IMR-90 (cell line): ENCODE measurements at regions not wholly inside any gene's neighbourhood (a gene's known extent, or its start where the extent isn't known, plus 50 kb on each side); places are given as distances from the start of the nearest gene placed in this dataset.
"Not testable (repeated sequence)": the region's sequence is repeated elsewhere in the genome, so short reads cannot be mapped to it uniquely, and the experiment has no call there.

ENCODE experiments used
- ATAC-seq: fragments of 200-7000 bp; cut with Tn5 transposase; 2 replicates; pipeline ENCODE4 v1.9.1; 2020; ENCODE audit warnings: low read depth, mild to moderate bottlenecking, moderate library complexity
- BruUV-seq: library from RNA; stranded (reverse); fragments of 400-500 nt; replicated peaks from 2 replicates; lab custom pipeline; 2021; lab: Mats Ljungman, UMichigan
- CTCF ChIA-PET: fragments of 300-600 bp; formaldehyde crosslinking; extraction: SDS; loops from one replicate; lab custom pipeline; 2021; ENCODE audit warnings: antibody characterized with exemption; lab: Yijun Ruan, JAX
- POLR2A ChIA-PET: fragments of 300-600 bp; sonication (Branson Sonifier 250); formaldehyde crosslinking; loops from one replicate; lab custom pipeline; 2022; ENCODE audit warnings: antibody characterized with exemption; ENCODE audit not compliant: unreplicated experiment; lab: Charles Lee
- DNase-seq: peaks from one replicate; pipeline ENCODE4 v3.0.0; 2013
- H2AFZ ChIP-seq: replicated peaks from 2 replicates; pipeline ENCODE3; 2013; ENCODE audit warnings: low read length, mild to moderate bottlenecking; ENCODE audit not compliant: poor library complexity
- H2AK5ac ChIP-seq: 2 replicates; pipeline ENCODE4 v1.6.1; 2013; ENCODE audit warnings: low read depth, low read length, inconsistent platforms
- H2AK9ac ChIP-seq: replicated peaks from 2 replicates; pipeline ENCODE3; 2013; ENCODE audit warnings: mild to moderate bottlenecking, low read depth, low read length, moderate library complexity; ENCODE audit not compliant: poor library complexity
- H2BK120ac ChIP-seq: 2 replicates; pipeline ENCODE4 v1.6.1; 2013; ENCODE audit warnings: low read depth, low read length, inconsistent platforms
- H2BK15ac ChIP-seq: 3 replicates; pipeline ENCODE4 v1.6.1; 2013; ENCODE audit warnings: low read depth, low read length, inconsistent platforms
- H2BK20ac ChIP-seq: 2 replicates; pipeline ENCODE4 v1.6.1; 2013; ENCODE audit warnings: low read depth, mild to moderate bottlenecking, inconsistent platforms, low read length, moderate library complexity
- H2BK5ac ChIP-seq: 2 replicates; pipeline ENCODE4 v1.6.1; 2013; ENCODE audit warnings: mild to moderate bottlenecking, low read depth, low read length, inconsistent platforms; ENCODE audit not compliant: poor library complexity, severe bottlenecking
- H3K14ac ChIP-seq: replicated peaks from 2 replicates; pipeline ENCODE4 v1.6.1; 2013; ENCODE audit warnings: low read depth, low read length, inconsistent platforms
- H3K18ac ChIP-seq: 2 replicates; pipeline ENCODE4 v1.6.1; 2013; ENCODE audit warnings: low read depth, low read length, control low read depth
- H3K23ac ChIP-seq: 2 replicates; pipeline ENCODE4 v1.6.1; 2013; ENCODE audit warnings: low read depth, low read length, inconsistent platforms
- H3K27ac ChIP-seq: 2 replicates; pipeline ENCODE4 v1.5.1; 2013; ENCODE audit warnings: mild to moderate bottlenecking, control low read depth, low read length; ENCODE audit not compliant: insufficient read depth
- H3K27me3 ChIP-seq: 2 replicates; pipeline ENCODE4 v1.6.1; 2013; ENCODE audit warnings: low read length; ENCODE audit not compliant: control insufficient read depth, insufficient read depth
- H3K36me3 ChIP-seq: 2 replicates; pipeline ENCODE4 v1.6.1; 2013; ENCODE audit warnings: low read length, mixed read lengths; ENCODE audit not compliant: control insufficient read depth, insufficient read depth
- H3K4ac ChIP-seq: 2 replicates; pipeline ENCODE4 v1.6.1; 2013; ENCODE audit warnings: low read depth, low read length, inconsistent platforms
- H3K4me1 ChIP-seq: 2 replicates; pipeline ENCODE4 v1.6.1; 2013; ENCODE audit warnings: low read length, mixed read lengths; ENCODE audit not compliant: control insufficient read depth, insufficient read depth
- H3K4me2 ChIP-seq: 2 replicates; pipeline ENCODE4 v1.6.1; 2013; ENCODE audit warnings: low read depth, mild to moderate bottlenecking, control low read depth, low read length, moderate library complexity
- H3K4me3 ChIP-seq: 2 replicates; pipeline ENCODE4 v1.5.1; 2013; ENCODE audit warnings: low read depth, mild to moderate bottlenecking, control low read depth, low read length, moderate library complexity; ENCODE audit not compliant: insufficient read depth
- H3K56ac ChIP-seq: 2 replicates; pipeline ENCODE4 v1.6.1; 2013; ENCODE audit warnings: low read length, inconsistent platforms; ENCODE audit not compliant: insufficient read depth; ENCODE audit errors: extremely low read depth
- H3K79me1 ChIP-seq, 2 experiments: 2 replicates each; pipeline ENCODE4 v1.6.1; 2013; ENCODE audit warnings: low read length in 2 of 2, inconsistent platforms in 1 of 2, low read depth in 1 of 2
- H3K9ac ChIP-seq: 2 replicates; pipeline ENCODE4 v1.6.1; 2013; ENCODE audit warnings: low read depth, low read length, control low read depth
- H3K9me1 ChIP-seq: 2 replicates; pipeline ENCODE4 v1.6.1; 2013; ENCODE audit warnings: low read length, inconsistent platforms; ENCODE audit not compliant: insufficient read depth
- H3K9me3 ChIP-seq: 2 replicates; pipeline ENCODE4 v1.6.1; 2013; ENCODE audit warnings: low read length; ENCODE audit not compliant: control insufficient read depth, insufficient read depth
- H4K20me1 ChIP-seq: 2 replicates; pipeline ENCODE4 v1.6.1; 2013; ENCODE audit warnings: low read length, inconsistent platforms; ENCODE audit not compliant: insufficient read depth
- H4K5ac ChIP-seq: 2 replicates; pipeline ENCODE4 v1.6.1; 2013; ENCODE audit warnings: mild to moderate bottlenecking, low read depth, low read length, control low read depth
- H4K8ac ChIP-seq, 2 experiments: 2 replicates each; pipeline ENCODE4 v1.6.1; 2013; ENCODE audit warnings: low read depth in 2 of 2, low read length in 2 of 2, control low read depth in 1 of 2, inconsistent platforms in 1 of 2
- H4K91ac ChIP-seq: 2 replicates; pipeline ENCODE4 v1.6.1; 2013; ENCODE audit warnings: low read depth, low read length, inconsistent platforms; ENCODE audit not compliant: insufficient read depth
- whole genome bisulfite sequencing, 2 experiments: methylation state at CpG; one replicate each; pipeline versions ENCODE4 v1.1.5 to v1.1.7; 2013; ENCODE audit warnings: missing lambda C conversion rate in 2 of 2; ENCODE audit not compliant: insufficient read length in 1 of 2; ENCODE audit errors: extremely low coverage in 2 of 2; 5-methylcytosine and 5-hydroxymethylcytosine counted together
- dilution Hi-C: fragments of 300-500 bp; cut with HindIII; formaldehyde crosslinking; loops from one replicate; pipeline ENCODE4 v1.14.3; 2018; ENCODE audit warnings: low sequenced_read_pairs; ENCODE audit not compliant: unreplicated experiment
- in situ Hi-C: fragments of 300-500 bp; cut with MboI; formaldehyde crosslinking; loops from 3 replicates; pipeline ENCODE4 v1.14.3; 2019; ENCODE audit warnings: low sequenced_read_pairs, inconsistent platforms, mixed read lengths
- intact Hi-C: fragments of 100-400 bp; cut with micrococcal nuclease; formaldehyde crosslinking; loops from 2 replicates; pipeline ENCODE4 v1.10.0; 2022

- H3K9me1 ChIP-seq, H2AK5ac ChIP-seq, H3K79me1 ChIP-seq, H3K56ac ChIP-seq, intact Hi-C loops, in situ Hi-C loops, DNase-seq, dilution Hi-C loops, H3K23ac ChIP-seq, H3K36me3 ChIP-seq, H3K4me2 ChIP-seq, H2AFZ ChIP-seq, H2BK120ac ChIP-seq, POLR2A ChIA-PET, H3K4me1 ChIP-seq, H2AK9ac ChIP-seq, H3K4ac ChIP-seq, H4K91ac ChIP-seq, H2BK5ac ChIP-seq, CTCF ChIA-PET, H3K4me3 ChIP-seq, H4K8ac ChIP-seq, H4K20me1 ChIP-seq, H4K5ac ChIP-seq, H2BK15ac ChIP-seq, ATAC-seq, H3K14ac ChIP-seq, H2BK20ac ChIP-seq, H3K9ac ChIP-seq, H3K27me3 ChIP-seq, BruUV-seq, H3K27ac ChIP-seq, H3K18ac ChIP-seq, H3K9me3 ChIP-seq: not testable (repeated sequence)
- 40% methylated on average over 4 of the region's 20 CpGs; no CpG with 5 or more reads in 1 of the 2 experiments for WGBS, 2 experiments
These were observed 408.0 kb downstream of the FAM72C start for GRCh38 chr1:143563761-143564160.
